Lung (tissue), 11 donors: ENCODE measurements at regions not wholly inside any gene's neighbourhood (a gene's known extent, or its start where the extent isn't known, plus 50 kb on each side); places are given as distances from the start of the nearest gene placed in this dataset.

ENCODE experiments used
- ATAC-seq: fragments of 200-7000 bp; cut with Tn5 transposase; one replicate; pipeline ENCODE4 v1.9.1; 2020; ENCODE audit warnings: moderate number of reproducible peaks; ENCODE audit not compliant: insufficient read depth, low FRiP score
- DNase-seq, 3 donors: peaks; one replicate each; pipeline ENCODE4 v3.0.0-alpha.2; 2013 to 2017
- H3K27ac ChIP-seq, 2 donors: one replicate each; pipeline ENCODE4 v1.5.1; 2013; ENCODE audit warnings: mild to moderate bottlenecking in 2 of 2, moderate library complexity in 2 of 2, control low read depth in 1 of 2, inconsistent platforms in 1 of 2, low read depth in 1 of 2, low read length in 1 of 2
- H3K27me3 ChIP-seq, 3 donors: one replicate each; pipeline ENCODE4 v1.5.1; 2013; ENCODE audit warnings: low read length in 2 of 3; ENCODE audit not compliant: control insufficient read depth in 3 of 3, insufficient read depth in 3 of 3
- H3K36me3 ChIP-seq, 4 donors: one replicate each; pipeline ENCODE4 v1.5.1; 2013; ENCODE audit warnings: low read length in 4 of 4, mild to moderate bottlenecking in 1 of 4, moderate library complexity in 1 of 4; ENCODE audit not compliant: control insufficient read depth in 4 of 4, insufficient read depth in 4 of 4
- H3K4me1 ChIP-seq, 5 donors: one replicate each; pipeline ENCODE4 v1.5.1; 2013; ENCODE audit warnings: low read length in 5 of 5, mild to moderate bottlenecking in 2 of 5, moderate library complexity in 1 of 5; ENCODE audit not compliant: control insufficient read depth in 5 of 5, insufficient read depth in 5 of 5
- H3K4me3 ChIP-seq: one replicate; pipeline ENCODE4 v1.5.1; 2013; ENCODE audit warnings: mild to moderate bottlenecking, control low read depth, moderate library complexity
- H3K9ac ChIP-seq, 2 donors: one replicate each; pipeline ENCODE4 v1.5.1; 2013; ENCODE audit warnings: low read length in 2 of 2, control low read depth in 1 of 2; ENCODE audit not compliant: insufficient read depth in 1 of 2
- H3K9me3 ChIP-seq, 4 donors: one replicate each; pipeline ENCODE4 v1.5.1; 2013; ENCODE audit warnings: low read length in 3 of 4, mild to moderate bottlenecking in 1 of 4, moderate library complexity in 1 of 4; ENCODE audit not compliant: control insufficient read depth in 4 of 4, insufficient read depth in 3 of 4
- WGBS, 2 donors: extraction: QIAGEN DNeasy Blood & Tissue Kit; methylation state at CpG; one replicate each; pipeline ENCODE4 v1.1.7; 2013; 5-methylcytosine and 5-hydroxymethylcytosine counted together
- TF ChIP-seq, protein P1 (sequence below): IDR thresholded peaks from 2 replicates; pipeline ENCODE4 v1.5.1; 2012; ENCODE audit warnings: mild to moderate bottlenecking; ENCODE audit errors: control extremely low read depth, extremely low read depth
- donor health status: control.
- donor health status: control.
- donor health status: Bipolar disorder and iron deficiency.
- donor health status: healthy.
- donor health status: DM: yes; HTN: yes; CAD: no.

DNA sequence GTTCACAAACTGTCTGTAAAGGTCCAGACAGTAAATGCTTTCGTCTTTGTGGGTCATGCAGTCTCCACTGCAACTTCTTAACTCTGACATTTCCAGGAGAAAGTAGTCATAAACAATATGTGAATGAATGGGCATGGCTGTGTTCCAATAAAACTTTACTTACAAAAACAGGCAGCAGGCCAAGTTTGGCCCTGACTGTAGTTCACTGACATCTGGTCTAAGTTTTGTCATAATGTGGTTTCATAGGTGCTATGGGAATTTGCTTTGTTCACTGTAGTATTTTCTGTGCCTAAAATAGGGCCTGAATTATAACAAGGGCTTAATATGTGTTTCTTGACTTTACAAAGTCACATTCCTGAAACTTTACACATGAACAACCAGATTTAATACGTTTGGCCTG, 186.0 kb upstream of the KBTBD8 start:
- Histone ChIP-seq H3K27me3 (no peaks in the 10 kb centered on the region), H3K36me3 (no peaks in the 10 kb centered on the region), H3K9ac (no peak overlapping the region), H3K4me1 (peaks cover 0 to 11% (median 2%) of the 10 kb centered on the region in 5 donors), H3K4me3 (no peak overlapping the region), H3K9me3 (no peaks in the 10 kb centered on the region), H3K27ac (no peak overlapping the region)
- no peak for ATAC-seq
- DNase-seq = no peak
- WGBS, 2 donors = 65 to 69% methylated on average over 2 of the region's 2 CpGs
- TF ChIP-seq, protein P1, sequence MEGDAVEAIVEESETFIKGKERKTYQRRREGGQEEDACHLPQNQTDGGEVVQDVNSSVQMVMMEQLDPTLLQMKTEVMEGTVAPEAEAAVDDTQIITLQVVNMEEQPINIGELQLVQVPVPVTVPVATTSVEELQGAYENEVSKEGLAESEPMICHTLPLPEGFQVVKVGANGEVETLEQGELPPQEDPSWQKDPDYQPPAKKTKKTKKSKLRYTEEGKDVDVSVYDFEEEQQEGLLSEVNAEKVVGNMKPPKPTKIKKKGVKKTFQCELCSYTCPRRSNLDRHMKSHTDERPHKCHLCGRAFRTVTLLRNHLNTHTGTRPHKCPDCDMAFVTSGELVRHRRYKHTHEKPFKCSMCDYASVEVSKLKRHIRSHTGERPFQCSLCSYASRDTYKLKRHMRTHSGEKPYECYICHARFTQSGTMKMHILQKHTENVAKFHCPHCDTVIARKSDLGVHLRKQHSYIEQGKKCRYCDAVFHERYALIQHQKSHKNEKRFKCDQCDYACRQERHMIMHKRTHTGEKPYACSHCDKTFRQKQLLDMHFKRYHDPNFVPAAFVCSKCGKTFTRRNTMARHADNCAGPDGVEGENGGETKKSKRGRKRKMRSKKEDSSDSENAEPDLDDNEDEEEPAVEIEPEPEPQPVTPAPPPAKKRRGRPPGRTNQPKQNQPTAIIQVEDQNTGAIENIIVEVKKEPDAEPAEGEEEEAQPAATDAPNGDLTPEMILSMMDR = no peak

DNA sequence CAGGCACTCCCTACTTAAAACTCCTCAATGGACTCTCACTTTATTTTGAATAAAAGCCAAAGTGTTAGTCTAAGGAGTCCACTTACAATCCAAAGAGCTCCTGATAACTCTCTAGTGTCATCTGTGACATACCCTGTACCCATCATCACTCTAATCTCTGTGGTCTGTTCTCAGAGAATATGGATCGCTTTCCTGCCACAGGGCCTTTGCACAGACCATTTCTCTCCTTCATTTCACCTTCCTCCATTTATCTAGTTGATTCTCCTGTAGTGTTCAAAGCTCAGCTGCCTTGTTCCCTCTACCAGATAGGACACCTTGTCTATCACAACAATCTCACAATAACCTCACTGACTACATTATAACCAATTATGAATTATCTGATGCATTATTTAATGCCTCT, 185.4 kb upstream of the KBTBD8 start:
- H3K9me3 ChIP-seq = no peaks in the 10 kb centered on the region
- DNase-seq (no peak), ATAC-seq (no peak)
- H3K9ac ChIP-seq = no peak overlapping the region
- H3K4me1 ChIP-seq = peaks cover 0 to 11% (median 2%) of the 10 kb centered on the region in 5 donors
- TF ChIP-seq, protein P1 = no peak
- peaks cover 0 to 4% (median 0%) of the 10 kb centered on the region in 3 donors for H3K27me3 ChIP-seq
- 97 to 100% methylated on average over 1 of the region's 1 CpG for WGBS, 2 donors
- no peak overlapping the region for H3K4me3 ChIP-seq
- no peak overlapping the region for H3K27ac ChIP-seq
- no peaks in the 10 kb centered on the region for H3K36me3 ChIP-seq

DNA sequence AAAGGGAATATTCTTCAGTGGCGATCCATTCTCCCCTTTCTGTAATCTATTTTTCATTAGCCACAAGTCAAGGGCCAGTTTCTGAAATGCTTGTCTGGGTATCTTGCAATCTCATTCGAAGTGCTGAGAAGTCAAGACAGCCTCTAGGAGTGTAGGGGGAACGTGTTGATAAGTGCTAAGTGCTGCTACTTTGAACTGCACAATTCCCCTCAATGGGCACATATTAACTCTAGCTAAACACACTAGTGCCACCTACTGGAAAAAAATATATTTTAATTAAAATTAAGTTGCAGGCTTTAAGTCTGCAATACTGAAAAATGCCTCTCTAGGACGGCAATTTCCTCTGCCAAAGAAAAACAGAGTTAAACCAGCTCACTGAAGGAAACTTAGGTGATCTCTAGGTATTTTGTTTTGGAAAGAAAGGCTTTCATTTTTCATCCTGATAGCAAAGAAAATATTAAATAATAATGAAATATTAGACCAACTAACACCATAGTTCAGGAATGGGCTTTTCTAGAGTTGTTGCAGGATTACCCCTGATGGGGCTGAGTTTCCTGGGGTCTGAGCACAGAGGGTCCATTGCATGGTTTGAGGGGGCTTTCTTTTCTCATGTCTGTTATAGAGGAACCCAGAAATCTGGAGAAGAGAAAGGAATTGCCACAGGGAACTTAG, 181.9 kb upstream of the KBTBD8 start:
- WGBS, 2 donors = 17 to 19% methylated on average over 4 of the region's 4 CpGs
- Histone ChIP-seq H3K27me3 (peaks cover 0 to 12% (median 0%) of the 10 kb centered on the region in 3 donors), H3K9me3 (no peaks in the 10 kb centered on the region), H3K36me3 (no peaks in the 10 kb centered on the region), H3K9ac (no peak overlapping the region), H3K4me1 (no peaks in the 10 kb centered on the region), H3K27ac (no peak overlapping the region), H3K4me3 (no peak overlapping the region)
- TF ChIP-seq, protein P1 = peak; percentile 45
- DNase-seq (peak; percentile 18 to 77 (median 69)), ATAC-seq (peak; percentile 69)
